HG03432 (cell line): ENCODE measurements at regions not wholly inside any gene's neighbourhood (a gene's known extent, or its start where the extent isn't known, plus 50 kb on each side); places are given as distances from the start of the nearest gene placed in this dataset.
"Not testable (repeated sequence)": the region's sequence is repeated elsewhere in the genome, so short reads cannot be mapped to it uniquely, and the experiment has no call there.

Experiments used
- ATAC-seq: cut with Tn5 transposase; IDR thresholded peaks from one replicate; pipeline ENCODE4 v1.9.1; 2021; ENCODE audit warnings: mild to moderate bottlenecking, moderate library complexity; ENCODE audit not compliant: unreplicated experiment

DNA sequence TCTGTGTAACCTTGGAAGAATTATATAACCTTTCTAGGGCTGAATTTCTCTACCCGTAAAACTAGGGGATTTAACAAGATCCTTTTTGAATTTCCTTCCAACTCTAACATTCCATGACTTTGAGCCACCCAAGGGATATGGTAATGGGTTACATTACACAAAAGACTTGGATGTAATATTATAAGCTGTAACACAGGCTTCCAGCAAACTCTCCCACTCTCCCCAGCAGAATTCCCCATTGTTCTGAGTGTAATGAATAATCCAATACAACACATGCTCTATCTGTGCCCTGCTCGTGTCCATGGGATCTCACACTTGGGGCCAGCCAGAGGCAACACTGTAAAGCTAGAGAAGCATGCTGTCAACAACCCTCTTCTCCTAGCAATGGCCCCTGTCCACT is 790.6 kb upstream of the AUTS2 start:
- no peak for ATAC-seq

- ATAC-seq, result no peak
Measured at GRCh38 chr7:68813551-68814080, 784.7 kb upstream of the AUTS2 start.

DNA sequence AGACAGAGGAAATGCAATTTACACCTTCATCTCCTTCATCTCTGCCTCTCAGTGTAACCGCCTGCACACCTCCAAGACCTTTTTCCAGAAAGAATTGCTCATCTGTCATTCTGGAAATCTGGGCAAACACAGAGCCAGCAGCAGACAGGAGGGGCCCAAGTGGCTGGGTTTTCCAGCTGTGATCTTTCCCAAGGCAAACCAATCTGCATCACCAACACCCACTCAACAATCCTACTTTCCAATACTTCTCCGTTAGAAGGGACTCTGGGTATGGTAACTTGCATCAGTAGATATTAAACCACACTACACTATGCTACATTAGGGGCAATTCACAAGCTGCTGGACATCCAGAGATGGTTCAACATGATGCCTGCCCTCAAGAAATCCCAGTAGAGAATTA is 781.8 kb upstream of the AUTS2 start:
- ATAC-seq, result no peak

DNA sequence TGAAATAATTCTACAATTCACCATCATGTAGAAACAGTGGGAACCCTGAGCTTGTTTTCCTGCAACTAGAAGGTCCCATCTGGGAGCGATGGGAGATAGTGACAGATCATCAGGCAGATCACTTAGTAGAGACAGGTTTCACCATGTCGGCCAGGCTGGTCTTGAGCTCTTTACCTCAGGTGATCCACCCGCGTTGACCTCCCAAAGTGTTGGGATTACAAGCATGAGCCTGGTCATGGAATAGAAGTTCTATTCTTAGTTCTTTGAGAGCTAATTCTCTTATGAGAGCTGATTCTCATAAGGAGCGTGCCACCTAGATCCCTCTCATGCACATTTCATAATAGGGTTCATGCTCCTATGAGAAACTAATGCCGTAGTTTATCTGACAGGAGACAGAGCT is 778.0 kb upstream of the AUTS2 start:
- no peak for ATAC-seq

GRCh38 chr7:68821846-68822245 is 776.4 kb upstream of the AUTS2 start:
- no peak for ATAC-seq

GRCh38 chr7:68823996-68824780 is 774.1 kb upstream of the AUTS2 start:
- no peak for ATAC-seq

- ATAC-seq, result no peak
Measured at GRCh38 chr7:68828575-68828974, 769.7 kb upstream of the AUTS2 start.

- ATAC-seq, result no peak
Measured at GRCh38 chr7:68833422-68833821, 764.9 kb upstream of the AUTS2 start.

- ATAC-seq, result no peak
Measured at GRCh38 chr7:68839014-68839413, 759.3 kb upstream of the AUTS2 start.

DNA sequence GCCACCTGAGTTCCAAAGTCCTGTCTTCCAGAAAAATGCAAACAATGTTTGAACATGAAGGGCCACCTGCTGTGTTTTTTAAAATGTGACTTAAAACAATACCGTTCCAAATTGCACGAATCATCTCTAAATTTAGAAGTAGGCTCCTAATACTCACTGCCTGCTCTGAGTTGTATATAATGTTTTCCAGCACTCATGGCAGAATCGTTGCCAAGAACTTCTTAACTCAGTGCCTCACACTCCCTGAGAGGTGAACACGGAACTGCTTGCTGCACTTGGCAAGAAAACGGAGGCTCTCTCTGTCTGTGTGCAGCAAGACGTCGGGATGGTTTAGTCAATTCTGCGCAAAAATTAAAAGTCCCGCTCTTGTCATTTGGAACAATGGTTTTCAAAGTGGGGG is 757.3 kb upstream of the AUTS2 start:
- ATAC-seq, result no peak

DNA sequence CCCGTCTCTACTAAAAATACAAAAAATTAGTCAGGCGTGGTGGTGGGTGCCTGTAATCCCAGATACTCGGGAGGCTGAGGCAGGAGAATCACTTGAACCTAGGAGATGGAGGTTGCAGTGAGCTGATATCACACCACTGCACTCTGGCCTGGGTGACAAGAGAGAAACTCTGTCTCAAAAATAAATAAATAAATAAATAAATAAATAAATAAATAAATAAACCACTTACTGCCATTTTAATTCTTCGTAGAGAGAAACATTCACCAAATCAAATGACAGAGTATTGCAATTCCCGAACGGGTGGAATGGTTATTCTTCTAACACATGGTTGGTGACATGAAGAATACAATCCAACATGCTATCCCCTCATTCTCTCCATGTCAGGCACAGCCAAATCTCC is 754.3 kb upstream of the AUTS2 start:
- not testable (repeated sequence) for ATAC-seq

- ATAC-seq, result no peak
Measured at GRCh38 chr7:68846811-68847325, 751.4 kb upstream of the AUTS2 start.

- no peak for ATAC-seq
Measured at GRCh38 chr7:68853254-68853653, 745.0 kb upstream of the AUTS2 start.

GRCh38 chr7:68857571-68857970 is 740.7 kb upstream of the AUTS2 start:
- no peak for ATAC-seq

DNA sequence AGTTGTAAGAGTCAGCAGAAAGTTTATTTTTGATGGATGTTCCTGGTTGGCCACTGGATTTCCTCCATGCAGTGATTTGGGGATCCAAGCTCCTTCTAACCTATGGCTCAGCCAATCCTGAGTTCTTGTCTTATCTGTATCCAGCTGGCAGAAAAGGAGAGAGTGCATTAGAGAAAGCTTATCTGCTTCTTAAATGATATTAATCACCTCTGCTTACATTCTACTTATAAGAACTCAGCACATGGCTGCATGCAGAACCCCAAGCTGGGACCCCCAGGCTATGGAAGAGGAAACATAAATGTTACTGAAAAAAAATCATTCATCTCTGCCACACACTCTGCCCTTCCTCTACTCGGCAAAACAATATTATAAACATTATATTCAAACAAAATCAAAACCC is 739.8 kb upstream of the AUTS2 start:
- no peak for ATAC-seq

DNA sequence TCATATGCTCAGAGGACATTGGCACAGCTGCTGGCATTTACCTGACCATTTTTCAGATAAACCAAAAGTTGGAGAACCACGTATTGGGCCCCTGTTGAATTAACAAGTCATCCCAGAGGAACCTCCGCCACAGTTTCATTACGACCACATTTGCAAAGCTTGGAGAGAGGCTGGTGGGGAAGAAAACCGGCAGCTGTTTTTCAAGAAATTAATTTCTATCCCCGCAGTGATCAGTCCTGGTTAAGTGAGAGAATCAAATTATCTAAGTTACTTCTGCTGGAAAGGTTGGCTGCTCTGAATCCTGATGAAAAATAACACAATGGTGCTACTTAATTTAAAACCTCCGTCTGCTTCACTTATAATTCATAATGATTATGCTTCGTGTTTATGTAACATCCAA is 737.1 kb upstream of the AUTS2 start:
- ATAC-seq, result no peak

DNA sequence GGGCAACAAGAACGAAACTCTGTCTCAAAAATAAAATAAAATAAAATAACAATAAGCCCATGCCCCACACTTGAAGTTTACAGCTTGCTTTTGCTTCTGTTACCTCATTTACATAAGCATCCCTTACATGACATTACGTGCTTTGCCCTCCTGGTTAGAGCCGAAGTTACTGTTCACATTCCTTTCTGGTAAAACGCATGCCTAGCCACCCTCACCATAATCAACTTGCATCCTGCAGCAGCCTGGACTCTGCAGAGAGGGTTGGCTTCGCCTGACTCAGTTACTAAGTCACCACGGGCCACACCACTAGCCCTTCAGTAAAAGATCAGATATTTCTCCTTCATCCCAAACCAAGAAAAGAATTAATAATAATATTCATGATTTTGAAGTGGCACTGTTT is 736.0 kb upstream of the AUTS2 start:
- no peak for ATAC-seq

DNA sequence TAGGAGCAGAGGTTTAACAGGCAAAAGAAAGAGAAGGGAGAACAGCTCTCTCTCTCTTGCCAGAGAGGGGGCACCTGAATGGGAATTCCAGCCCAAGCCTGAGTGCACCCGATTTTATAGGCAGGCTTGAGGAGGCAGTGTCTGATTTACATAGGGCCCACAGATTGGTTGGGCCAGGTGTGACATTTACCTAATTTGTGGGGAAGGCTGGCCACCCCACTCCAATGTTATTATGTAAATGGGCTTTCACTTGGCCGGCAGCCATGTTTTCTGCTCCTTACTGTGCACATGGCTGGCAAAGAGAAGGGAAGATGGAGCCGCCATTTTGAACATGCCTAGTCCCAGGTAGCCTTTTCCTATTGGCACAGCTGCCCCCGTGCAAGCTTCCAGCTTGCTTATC is 735.5 kb upstream of the AUTS2 start:
- no peak for ATAC-seq

DNA sequence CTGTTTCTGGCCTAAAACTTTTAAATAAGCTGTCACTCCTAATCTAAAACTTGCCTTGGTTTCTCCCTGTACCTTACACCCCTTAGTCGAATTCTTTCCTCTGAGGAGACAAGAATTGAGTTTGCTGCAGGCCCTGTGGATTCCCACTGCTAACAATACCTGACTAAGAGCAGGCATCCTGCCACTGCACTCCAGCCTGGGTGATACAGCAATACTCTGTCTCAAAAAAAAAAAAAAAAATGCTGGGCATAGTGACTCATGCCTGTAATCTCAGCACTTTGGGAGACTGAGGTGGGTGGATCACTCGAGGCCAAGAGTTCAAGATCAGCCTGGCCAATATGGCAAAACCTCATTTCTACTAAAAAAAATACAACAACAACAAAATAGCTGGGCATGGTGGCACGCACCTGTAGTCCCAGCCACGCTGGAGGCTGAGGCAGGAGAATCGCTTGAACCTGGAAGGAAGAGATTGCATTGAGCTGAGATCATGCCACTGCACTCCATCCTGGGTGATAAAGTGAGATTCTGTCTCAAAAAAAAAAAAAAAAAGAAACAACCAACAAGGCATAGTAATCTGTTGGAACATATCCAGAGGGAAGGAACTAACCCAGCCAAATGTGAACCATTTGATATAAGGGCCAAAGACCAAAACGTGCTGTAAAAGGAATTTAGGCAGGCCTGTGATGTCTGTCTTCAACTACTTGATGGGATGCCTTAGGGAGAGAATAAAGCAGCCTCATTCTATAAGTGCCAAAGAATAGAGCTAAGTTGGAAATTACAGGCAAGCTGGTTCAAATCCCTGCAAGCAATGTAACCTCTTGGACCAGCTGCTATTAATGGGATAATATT is 732.7 kb upstream of the AUTS2 start:
- ATAC-seq, result no peak

DNA sequence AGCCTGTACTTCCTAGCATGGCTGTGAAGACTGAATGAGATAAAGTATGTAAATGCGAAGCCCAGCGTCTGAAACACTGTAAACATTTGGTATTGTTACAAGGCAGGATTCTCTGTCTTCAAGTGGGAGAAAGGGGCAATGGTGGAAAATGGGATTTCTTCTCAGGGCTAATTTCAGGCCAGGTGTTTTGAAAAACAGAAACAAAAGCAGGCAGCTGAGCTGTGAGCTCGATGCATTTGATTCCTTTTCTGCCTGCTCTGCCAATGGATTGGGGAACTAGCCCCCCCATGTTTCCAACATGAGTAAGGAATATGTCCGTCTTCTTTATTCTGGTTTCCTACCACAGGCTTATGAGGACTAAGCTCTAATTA is 732.1 kb upstream of the AUTS2 start:
- no peak for ATAC-seq

- not testable (repeated sequence) for ATAC-seq
Measured at GRCh38 chr7:68866721-68867120, 731.6 kb upstream of the AUTS2 start.

GRCh38 chr7:68868978-68869377 is 729.3 kb upstream of the AUTS2 start:
- no peak for ATAC-seq
